Fibroblast of the aortic adventitia (primary cell): ENCODE measurements at regions not wholly inside any gene's neighbourhood (a gene's known extent, or its start where the extent isn't known, plus 50 kb on each side); places are given as distances from the start of the nearest gene placed in this dataset.

Experiments
- DNase-seq: peaks from one replicate; pipeline ENCODE4 v3.0.0-alpha.2; 2010; ENCODE audit warnings: low read depth
- H3K4me3 ChIP-seq: 2 replicates; pipeline ENCODE4 v1.5.1; 2011; ENCODE audit warnings: low read depth, mild to moderate bottlenecking, control low read depth, low read length, moderate library complexity
- CTCF ChIP-seq: IDR thresholded peaks from 2 replicates; pipeline ENCODE4 v1.5.1; 2011; ENCODE audit warnings: mild to moderate bottlenecking, low read length, control low read depth, inconsistent platforms; ENCODE audit not compliant: insufficient read depth

GRCh38 chr14:46490238-46490685 lies 161.3 kb downstream of the RPL10L start:
- H3K4me3 ChIP-seq = no peak overlapping the region
- no peak for TF ChIP-seq CTCF
- no peak for DNase-seq

- H3K4me3 ChIP-seq = no peak overlapping the region
- TF ChIP-seq CTCF = no peak
- no peak for DNase-seq
These were observed 163.2 kb downstream of the RPL10L start for GRCh38 chr14:46488374-46488773.

GRCh38 chr14:46487582-46488350 lies 163.8 kb downstream of the RPL10L start:
- DNase-seq = no peak
- no peak for TF ChIP-seq CTCF
- no peak overlapping the region for H3K4me3 ChIP-seq

DNA sequence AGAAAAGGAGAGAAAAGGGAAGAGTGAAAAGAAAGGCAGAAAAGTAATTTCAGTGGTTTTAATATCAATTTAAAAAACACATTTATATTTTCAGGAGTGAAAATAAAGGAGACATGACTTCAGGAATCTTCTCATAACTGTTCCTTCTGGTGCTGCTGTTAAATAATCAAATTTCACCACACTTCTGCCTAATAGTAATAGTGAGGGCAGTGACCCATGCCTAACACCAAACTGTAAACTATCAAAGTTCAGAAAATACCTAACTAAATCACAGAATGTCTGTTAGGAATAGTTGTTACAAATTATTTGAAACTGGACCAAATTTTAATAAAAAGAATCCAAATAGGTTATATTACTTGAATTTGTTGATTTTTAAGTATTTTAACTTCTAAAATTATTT lies 169.4 kb downstream of the RPL10L start:
- H3K4me3 ChIP-seq = no peak overlapping the region
- no peak for DNase-seq
- no peak for TF ChIP-seq CTCF

DNA sequence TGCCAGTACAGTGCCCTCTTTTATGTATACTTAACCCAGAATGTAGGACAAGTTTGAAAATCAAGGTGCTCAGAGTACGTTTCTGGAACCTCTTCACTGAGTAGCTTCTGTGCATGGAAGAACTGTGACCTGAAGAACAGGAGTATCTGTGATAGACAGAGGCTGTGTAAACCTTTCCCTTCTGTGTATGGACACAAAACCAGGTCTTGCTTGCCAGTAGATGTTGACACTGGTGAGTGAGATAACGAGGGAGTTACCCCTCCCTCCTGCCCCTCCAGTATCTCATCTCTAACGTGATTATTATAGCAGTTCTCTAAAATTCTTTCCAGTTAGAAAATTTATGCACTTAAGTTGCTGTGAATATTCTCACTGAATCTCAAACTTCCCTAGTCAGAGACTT lies 170.8 kb downstream of the RPL10L start:
- DNase-seq = no peak
- H3K4me3 ChIP-seq = no peak overlapping the region
- no peak for TF ChIP-seq CTCF

DNA sequence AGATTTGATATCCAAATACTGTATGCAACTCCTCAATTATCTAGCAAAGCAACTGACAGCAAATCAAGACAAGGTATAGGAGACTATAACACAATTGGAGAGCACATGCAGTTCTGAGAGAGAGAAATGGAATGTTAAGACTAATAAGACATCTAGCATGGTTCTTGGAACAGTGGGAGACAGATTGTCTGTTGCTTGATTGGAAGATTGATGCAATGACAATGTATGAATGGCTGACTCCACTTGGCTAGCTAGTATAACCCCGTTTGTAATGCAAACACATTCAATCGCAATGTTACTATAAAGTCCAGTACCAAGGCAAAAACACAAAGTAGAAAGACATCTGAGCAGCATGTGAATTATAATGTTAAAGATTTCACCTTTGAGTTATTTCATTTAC lies 179.3 kb downstream of the RPL10L start:
- no peak for TF ChIP-seq CTCF
- no peak overlapping the region for H3K4me3 ChIP-seq
- DNase-seq = no peak

DNA sequence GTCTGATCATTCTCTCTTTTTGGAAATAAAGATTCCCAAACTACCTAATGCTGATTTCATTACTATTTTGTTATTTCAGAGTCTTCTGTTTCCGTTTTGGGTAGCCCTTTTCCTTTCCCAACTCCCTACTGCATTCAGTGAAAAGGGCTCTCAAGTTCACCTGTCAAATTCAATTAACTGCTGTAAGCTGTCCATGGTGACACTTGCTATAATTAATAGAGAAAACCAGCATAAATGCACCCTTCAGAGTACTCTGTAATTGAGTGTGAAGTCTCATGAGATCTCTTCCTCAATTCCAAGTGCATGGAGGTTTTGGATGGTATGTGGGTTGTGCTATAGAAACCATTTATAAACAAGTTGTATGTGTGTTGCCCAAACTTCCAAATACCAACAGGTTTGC lies 187.2 kb downstream of the RPL10L start:
- TF ChIP-seq CTCF = no peak
- H3K4me3 ChIP-seq = no peak overlapping the region
- no peak for DNase-seq
